NCI-H82 (cell line): ENCODE measurements at regions not wholly inside any gene's neighbourhood (a gene's known extent, or its start where the extent isn't known, plus 50 kb on each side); places are given as distances from the start of the nearest gene placed in this dataset.
"Not testable (repeated sequence)": the region's sequence is repeated elsewhere in the genome, so short reads cannot be mapped to it uniquely, and the experiment has no call there.

Experiments used
- DNase-seq: peaks from one replicate; lab custom pipeline; 2025; lab: John Stamatoyannopoulos, UW

- peak; percentile 29 for DNase-seq
These were observed 135.8 kb downstream of the USP31 start for GRCh38 chr16:23013484-23013883.

- DNase-seq: no peak
These were observed 140.2 kb downstream of the USP31 start for GRCh38 chr16:23009075-23009474.

DNA sequence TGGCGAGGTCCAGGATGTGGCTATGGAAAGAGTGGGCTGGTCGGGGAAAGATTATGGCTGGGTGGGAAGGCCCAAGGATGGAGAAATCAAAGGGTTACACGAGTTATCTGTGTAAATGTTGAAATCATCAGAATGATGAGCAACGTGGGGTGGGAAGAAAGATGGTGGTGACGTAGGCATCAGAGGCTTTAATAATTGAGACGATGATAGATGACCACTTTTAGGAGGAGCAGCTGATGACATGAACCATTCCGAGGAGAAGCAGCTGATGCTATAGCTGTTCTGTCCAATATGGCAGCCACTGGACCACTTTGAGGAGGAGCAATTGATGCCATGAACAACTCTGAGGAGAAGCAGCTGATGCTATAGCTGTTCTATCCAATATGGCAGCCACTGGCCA lies 141.2 kb downstream of the USP31 start:
- no peak for DNase-seq

GRCh38 chr16:23006380-23006779 lies 142.9 kb downstream of the USP31 start:
- DNase-seq: no peak

DNA sequence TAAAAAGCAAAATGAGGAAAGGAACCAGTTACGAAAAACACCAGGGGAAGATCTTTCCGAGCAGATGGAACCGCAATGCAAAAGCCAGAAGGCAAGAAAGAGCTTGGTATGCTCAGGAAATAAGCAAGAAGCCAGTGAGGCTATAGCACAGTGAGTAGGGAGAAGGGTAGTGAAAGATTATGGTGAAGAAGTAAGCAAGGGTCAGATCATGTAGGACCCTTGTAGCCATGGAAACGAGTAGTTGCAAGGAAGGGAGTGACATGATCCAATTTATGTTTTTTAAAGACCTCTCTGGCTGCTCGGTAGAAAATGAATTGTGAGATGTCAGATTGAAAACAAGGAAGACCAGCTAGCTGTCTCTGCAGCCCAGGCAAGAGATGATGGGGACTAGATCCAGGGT lies 143.3 kb downstream of the USP31 start:
- DNase-seq: no peak

DNA sequence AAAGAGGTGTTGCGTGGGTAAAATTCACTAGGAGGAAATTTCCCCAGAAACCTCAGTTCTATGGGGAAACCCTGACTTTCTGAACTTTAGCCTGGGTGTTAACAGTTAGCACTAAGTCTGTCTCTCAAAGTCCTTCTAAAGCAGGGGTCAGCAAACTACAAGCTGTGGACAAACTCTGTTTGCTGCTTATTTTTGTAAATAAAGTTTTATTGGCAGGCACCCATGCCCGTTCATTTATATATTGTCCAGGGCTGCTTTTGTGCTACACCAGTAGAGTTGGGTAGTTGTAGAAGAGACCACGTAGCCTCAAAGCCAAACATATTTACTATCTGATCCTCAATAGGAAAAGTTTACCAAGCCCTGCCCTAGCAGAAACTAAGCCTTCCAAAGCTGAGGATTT lies 159.7 kb downstream of the USP31 start:
- no peak for DNase-seq

- no peak for DNase-seq
These were observed 165.6 kb downstream of the USP31 start for GRCh38 chr16:22983614-22984013.

GRCh38 chr16:22980514-22980913 lies 166.6 kb downstream of the HS3ST2 start:
- not testable (repeated sequence) for DNase-seq

DNA sequence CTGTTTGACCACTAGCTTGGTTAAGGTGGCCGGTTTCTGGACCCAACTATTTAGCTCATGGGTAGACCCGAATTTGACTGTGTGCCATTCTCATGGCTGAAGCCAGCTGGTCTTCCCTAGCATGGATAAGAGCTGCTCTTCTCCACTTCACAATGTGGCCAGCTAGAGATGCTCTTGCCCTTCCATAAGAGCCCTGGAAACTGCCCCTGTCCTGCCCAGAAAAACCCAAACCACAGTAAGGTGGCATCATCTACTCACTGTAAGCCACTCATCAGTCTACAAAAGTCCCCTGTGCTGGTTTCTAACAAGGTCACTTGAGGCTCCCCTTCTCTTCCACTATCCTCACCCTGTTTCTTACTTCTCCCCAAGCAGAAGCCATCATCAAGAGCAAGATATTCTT lies 165.1 kb downstream of the HS3ST2 start:
- no peak for DNase-seq

DNA sequence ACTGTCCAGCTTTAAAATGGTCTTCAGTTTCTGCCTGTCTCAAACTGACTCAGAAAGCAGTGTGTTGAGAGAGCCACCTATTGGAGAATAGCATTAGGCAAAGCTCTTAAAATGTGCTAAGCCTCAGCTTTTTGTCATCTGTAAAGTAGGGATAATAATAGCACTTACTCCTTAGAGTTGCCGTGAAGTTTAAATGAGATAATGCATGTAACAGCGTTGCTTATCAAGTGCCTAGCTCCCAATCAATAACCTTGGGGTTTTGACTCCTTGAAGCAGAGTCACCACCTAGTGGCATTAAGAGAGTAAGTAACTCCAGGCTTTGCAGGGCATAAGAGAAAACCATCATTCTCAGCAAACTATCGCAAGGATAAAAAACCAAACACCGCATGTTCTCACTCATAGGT lies 163.3 kb downstream of the HS3ST2 start:
- DNase-seq: peak; percentile 57

GRCh38 chr16:22973522-22973921 lies 159.6 kb downstream of the HS3ST2 start:
- no peak for DNase-seq

DNA sequence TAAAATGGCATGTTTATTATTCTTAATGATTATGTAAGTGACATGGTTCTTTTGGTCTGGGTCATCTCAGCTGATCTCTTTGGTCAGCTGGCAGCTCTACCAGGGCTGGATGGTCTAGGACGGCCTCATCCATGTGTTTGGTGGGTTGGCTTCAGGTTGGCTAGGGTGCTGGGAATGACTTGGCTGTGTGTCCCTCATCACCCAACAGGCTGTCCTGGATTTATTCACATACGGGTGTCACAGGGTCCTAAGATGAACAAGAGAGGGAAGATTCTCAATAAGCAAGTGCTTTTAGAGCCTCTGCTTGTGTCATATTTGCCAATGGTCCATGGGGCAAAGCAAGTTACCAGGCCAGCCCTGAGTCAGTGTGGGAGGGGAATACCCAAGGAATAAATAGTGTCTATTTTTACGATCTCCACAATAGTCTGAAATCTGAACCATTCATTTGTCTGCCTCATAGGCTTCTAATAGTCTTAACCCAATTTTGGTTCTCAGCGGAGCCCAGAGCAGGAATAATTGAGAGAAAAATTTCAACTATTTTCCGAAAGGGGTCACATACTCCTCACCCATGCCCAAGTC lies 157.5 kb downstream of the HS3ST2 start:
- no peak for DNase-seq

GRCh38 chr16:22970209-22970865 lies 156.4 kb downstream of the HS3ST2 start:
- peak; percentile 12 for DNase-seq

DNA sequence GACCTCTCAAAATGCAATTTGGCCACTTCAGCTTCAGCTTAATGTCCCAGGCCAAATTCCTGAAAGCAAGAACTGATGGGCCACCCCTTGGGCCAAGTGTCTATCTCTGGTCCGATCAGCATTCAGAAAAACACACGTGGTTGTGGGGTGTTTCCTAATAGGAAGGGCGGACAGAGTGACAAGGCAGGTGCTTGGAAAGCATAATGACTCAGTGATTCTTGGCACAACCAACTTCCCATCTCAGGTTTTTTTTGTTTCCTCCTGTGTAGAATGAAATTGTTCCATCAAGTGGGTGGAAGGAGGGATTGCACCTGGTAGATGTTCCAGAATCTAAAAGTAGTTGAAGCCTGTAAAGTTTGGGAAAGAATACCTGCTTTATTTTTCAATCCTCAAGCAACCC lies 155.6 kb downstream of the HS3ST2 start:
- DNase-seq: no peak

DNA sequence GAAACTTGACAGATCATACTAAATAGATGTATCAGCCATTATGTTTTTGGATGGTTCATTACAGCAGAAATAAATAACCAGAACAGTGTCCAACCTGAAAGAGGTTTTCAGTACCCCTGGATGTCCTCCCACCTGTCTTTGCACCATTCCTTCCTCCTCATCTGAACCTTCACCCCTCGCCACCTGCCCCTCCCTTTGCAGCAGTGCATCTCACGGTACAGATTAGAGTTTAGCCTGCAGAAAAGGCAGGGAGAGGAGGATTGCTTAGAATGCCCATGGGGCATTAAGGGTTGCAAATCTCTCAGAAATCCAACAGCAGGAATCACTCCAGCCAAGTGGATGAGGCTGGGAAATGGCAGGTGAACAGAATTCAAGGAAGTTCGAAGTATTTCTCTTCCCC lies 155.0 kb downstream of the HS3ST2 start:
- DNase-seq: no peak

DNA sequence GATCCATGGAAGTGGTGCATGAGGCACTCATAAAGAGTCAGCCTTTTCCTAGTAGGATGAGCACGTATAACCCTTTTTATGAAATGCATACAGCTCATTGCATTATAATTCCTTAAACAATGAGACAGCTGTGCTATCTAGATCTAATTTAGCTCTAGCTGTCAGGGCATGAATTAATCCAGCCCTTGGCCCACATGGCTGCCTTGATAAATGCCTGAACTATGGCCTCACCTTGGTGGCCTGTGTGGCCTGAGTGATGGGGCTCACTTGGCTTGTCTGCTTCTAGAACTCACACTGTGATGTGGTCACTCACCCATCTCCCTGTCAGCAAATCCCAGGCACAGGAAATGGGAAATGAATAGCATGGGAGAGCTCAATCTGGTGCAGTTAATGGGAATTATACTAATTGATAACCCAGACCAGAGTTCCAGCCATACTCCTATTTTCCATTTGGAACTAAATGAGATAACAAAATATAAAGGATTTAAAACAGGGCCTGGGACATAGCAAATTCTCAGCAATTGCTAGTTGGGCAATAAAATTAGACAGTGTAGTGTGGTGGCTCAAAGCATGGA lies 153.6 kb downstream of the HS3ST2 start:
- peak; percentile 47 for DNase-seq
